ENCODE measurements at regions not wholly inside any gene's neighbourhood (a gene's known extent, or its start where the extent isn't known, plus 50 kb on each side); places are given as distances from the start of the nearest gene placed in this dataset.

DNA sequence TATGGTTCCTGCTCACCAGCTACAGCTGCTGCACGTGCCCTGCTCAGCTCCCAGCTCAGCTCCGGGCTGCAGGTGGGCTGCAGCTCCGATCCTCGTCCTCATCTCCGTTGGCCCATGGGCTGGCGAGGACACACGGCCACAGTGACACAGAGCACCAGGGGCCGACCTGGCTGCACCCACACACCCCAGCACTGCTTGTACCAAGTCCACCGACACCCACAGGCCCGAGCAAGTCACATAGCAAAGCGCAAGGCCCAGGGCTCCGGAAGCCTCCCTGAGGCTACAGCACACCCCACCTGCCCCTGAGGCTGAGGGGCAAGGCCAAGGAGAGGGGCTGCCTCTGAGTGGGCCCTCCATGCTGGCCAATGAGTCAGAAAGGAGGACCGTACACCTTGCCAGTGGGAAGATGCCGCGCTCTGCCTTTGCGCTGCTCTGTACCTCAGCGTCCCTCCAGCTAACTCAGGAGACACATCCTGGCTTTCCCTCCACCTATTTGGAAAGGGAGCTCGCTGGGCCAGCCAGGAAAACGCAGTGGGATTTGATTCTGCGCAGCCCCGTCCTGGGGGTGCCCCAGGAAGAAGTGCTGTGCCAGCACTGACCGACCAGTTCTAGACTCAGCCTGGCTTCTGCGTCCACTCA is 124.8 kb downstream of the SIK1 start:
- TF ChIP-seq, protein P1, sequence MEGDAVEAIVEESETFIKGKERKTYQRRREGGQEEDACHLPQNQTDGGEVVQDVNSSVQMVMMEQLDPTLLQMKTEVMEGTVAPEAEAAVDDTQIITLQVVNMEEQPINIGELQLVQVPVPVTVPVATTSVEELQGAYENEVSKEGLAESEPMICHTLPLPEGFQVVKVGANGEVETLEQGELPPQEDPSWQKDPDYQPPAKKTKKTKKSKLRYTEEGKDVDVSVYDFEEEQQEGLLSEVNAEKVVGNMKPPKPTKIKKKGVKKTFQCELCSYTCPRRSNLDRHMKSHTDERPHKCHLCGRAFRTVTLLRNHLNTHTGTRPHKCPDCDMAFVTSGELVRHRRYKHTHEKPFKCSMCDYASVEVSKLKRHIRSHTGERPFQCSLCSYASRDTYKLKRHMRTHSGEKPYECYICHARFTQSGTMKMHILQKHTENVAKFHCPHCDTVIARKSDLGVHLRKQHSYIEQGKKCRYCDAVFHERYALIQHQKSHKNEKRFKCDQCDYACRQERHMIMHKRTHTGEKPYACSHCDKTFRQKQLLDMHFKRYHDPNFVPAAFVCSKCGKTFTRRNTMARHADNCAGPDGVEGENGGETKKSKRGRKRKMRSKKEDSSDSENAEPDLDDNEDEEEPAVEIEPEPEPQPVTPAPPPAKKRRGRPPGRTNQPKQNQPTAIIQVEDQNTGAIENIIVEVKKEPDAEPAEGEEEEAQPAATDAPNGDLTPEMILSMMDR (IDR thresholded peaks at IDR 0.05 in 4 of 5, conservative IDR thresholded peaks at IDR 0.05 in 1 of 5) = no peak
- TF ChIP-seq POLR2A (IDR thresholded peaks at IDR 0.05) = no peak

Data from gastrocnemius medialis (tissue), 4 donors.